ENCODE measurements at regions not wholly inside any gene's neighbourhood (a gene's known extent, or its start where the extent isn't known, plus 50 kb on each side); places are given as distances from the start of the nearest gene placed in this dataset.

DNA sequence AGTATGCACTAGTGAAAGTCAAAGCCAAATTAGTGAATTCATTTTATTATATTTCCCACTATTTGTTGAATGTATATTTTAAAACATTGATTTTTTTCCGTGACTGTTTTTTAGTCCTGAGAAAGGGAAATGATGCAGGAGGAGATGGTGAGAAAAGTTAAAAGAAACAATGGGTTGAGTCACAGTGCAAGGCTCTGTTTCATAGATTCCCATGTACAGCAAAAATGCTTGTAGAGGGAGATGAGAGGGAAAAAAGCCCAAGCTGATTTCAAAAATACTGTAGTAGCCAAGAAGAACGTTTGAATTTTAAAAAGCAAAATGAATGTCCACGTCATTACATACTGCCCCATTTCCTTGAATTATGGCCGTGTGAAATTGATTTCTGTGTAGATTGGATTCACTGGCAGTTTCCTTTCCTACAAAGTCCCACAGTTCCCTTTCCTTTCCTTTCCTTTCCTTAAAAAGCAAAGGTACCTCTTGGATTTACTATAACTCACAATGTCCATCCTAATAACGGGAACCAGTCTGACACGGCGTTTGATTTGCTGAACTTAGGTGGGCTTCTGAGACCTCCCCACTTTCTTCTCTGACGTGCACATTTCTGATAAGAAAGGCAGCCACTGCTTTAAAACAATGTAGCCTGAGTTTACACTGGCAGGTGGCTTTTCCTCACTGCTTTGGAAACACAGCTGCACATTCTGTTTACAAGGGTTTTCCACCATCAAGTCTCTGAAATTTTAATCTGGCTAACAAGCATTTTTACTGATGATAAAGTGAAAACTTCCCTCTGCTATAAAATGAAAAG, 63.7 kb downstream of the SPCS3 start:
- no peak for ATAC-seq

DNA sequence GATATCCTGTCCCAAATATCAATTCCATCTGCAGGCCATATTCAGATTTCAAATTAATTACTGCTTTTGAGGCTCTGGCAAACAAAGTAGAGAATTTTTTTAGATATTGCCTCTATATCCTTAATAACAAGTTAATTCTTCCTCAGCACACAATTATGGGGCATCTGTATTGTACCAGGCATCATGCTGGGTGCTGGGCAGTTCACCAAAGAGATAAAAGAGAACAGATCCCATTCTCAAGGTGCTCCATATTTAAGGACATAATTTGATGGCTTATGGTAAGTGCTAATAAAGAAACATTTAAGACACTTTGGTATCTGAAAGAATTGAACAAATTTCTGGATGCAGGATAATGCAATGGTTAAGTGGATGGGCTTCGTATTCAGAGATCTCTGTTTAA, 65.8 kb downstream of the SPCS3 start:
- ATAC-seq (no peak), DNase-seq (ENCODE audit: low spot score) (no peak)

More for the DNA sequence above, 63.7 kb downstream of the SPCS3 start:
- DNase-seq (ENCODE audit: low spot score) = no peak

DNA sequence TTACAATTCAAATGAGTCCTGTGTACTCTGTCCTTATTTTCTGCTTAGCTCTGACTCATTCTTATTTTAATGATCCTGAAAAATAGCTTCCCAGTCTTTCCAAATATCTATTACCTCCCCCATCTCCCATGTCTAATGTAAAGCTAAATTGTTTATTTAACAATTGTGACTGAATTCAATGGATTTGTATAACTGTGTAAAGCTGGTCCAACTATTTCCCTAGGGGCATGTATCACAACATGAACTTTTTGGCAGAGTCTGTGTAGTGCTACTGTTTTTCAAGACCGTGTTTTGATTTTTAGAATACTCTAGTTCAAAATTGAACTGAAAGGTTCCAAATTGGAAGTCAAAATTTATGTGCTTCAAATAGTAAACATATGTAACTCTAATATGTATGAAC, 67.8 kb downstream of the SPCS3 start:
- no peak for DNase-seq (ENCODE audit: low spot score)
- ATAC-seq = no peak

DNA sequence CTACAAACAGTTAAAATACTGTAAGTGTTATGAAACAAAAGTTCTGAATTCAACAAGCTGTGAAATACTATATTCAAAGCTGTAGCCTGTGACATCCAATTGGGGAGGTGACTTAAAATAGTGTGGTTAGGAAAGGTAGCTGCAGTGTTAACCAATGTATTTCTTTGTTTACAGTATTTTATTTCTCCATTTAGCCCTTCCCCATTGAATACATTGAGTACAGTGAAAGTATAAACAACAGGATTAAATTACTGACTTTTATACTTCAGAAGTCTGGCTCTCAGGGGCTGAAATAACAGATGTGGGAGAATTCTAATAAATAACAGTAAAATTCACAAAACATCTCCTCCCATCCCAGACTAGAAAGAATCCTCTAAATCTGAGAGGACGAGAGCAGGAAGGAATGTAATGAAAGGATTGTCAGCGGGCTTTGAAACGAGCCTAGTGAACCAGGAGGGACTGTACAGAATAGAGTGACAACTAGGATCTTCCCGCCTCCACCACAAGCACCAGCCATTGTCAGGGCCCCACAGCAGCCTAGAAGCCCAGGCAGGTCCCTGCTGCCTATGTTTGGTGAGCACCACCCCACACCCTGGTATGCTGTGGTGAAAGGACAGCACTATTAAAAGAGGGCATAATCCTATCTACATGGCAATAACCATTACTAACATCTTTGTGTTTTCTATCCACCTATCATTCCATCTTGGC, 73.7 kb downstream of the SPCS3 start:
- ATAC-seq = no peak
- DNase-seq (ENCODE audit: low spot score) = no peak

DNA sequence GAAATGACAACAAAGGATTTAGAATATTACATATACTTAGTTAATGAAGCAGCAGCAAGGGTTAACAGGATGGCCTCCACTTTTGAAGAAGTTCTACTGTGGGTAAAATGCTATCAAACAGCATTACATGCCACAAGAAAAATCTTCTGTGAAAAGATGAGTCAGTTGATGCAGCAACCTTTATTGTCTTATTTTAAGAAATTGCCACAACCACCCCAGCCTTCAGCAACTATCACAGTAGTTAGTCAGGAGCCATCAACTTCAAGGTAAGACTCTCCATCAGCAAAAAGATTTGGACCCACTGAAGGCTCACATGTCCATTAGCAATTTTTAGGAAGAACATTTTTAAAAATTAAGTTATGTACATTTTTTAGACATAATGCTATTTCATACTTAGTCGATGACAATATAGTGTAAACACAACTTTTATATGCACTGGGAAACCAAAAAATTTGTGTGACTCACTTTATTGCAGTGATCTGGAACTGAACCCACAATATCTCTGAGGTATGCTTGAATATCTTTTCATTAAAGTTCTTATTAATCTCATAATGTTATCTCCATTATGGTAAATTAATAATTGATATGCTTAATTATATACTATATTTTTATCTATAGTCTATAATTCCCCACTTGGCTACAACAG, 81.2 kb downstream of the SPCS3 start:
- no peak for ATAC-seq

DNA sequence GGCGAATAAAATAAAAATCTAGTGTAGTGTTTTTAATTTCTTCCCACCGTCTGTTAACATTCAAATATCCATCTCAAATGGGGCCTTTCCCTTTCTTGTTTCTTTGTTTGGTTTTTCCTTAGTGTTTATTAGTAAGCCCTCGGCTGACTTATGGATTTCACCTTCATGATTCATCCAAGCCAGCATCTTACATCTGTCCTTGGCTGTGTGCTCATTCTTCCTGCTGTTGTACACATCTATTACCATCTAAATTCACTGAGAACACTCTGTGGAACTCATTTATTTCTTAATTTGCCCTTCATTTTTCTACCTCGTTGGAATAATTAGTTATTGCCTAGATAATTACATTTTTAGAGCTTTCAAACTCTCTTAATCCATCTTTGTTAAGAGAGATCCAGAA, 84.9 kb downstream of the SPCS3 start:
- no peak for DNase-seq (ENCODE audit: low spot score)
- no peak for ATAC-seq

More for the DNA sequence above, 81.2 kb downstream of the SPCS3 start:
- no peak for DNase-seq (ENCODE audit: low spot score)

DNA sequence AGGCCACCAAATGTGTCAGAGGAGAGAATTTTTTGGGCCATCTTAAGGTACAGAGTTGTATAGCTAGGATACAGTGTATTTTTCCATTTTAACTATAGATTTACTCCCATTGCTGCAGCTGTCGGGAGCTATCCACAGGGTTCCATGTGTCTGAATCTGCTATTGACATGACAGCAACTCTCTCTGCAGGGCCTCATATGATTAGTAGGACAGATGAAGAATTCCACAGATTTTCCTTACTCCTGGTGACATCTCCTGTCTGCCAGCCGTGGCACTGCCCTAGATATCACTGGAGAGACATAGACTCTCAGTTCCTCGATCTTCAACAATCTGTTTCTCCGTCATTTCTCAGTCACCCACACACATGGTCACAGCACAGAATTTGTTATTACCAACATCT, 86.5 kb downstream of the SPCS3 start:
- DNase-seq (ENCODE audit: low spot score) (no peak), ATAC-seq (no peak)

DNA sequence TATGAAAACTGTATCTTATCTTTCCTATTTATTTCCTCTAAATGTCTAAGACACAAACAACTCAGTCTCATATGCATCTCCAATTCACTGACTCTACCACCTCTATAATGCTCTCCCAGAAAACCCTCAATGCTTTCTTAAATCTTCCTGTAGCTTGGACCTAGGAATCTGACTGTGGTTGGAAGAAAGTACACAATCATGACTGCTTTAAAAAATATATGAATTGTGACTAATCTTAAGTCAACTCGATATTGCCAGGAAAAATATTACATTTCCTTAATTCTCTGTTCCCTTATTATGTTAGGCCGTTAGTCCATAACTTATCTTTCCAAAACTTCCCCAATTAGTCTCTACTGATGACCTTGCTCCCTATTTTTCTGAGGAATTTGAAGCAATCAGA, 87.0 kb downstream of the SPCS3 start:
- DNase-seq (ENCODE audit: low spot score) (no peak), ATAC-seq (no peak)

DNA sequence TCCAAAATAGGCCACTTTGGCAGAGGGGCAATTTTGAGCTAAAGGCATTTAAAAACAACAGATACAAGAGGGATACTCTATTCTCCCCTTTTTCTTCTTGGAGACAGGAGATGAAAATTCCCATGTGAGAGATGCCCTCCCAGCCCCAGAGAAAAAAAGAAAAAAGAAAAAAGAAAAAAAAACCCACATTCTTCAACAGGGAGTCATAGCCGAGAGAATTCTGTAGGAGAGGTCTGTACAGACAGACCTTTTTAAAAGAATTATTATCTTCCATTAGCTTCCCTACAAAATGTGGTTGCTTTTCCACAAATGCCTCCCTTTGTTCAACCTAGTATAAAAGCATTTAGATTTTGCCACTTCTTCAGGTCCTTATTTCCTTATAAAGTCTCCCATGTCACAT, 89.9 kb downstream of the SPCS3 start:
- ATAC-seq (no peak), DNase-seq (ENCODE audit: low spot score) (no peak)

DNA sequence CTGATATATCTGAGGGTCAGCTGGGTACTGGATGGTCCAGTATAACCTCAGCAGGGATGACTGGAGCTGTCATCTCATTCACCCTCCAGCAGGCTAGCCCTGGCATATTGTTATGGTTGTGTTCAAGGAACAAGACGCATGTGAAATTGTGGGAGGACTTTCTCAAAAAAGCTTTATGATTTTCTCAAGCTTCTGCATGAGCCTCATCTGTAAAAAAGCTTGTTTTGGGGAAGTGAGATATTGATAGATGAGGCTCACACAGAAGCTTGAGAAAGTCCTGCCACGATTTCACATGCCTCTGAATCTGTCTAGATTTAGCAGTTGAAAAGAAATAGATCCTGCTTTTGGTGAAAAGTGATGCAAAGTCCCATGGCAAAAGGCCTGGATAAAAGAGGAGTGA, 93.4 kb downstream of the SPCS3 start:
- DNase-seq (ENCODE audit: low spot score) = no peak

DNA sequence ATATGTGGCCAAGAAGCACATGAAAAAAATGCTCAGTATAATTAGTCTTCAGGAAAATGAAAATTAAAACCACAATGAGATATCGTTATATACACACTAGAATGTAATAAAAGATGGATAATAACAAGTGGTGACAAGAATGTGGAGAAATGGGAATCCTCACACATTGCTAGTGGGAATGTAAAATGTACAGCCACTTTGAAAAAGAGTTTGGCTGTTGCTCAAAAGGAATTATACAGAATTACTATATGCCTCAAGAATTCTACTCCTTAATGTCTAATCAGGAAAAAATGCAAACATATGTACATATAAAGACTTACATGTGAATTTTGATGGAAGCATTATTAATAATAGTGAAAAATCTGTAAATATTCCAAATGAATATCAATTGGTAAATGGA, 102.2 kb downstream of the SPCS3 start:
- ATAC-seq (no peak), DNase-seq (ENCODE audit: low spot score) (no peak)

More for the DNA sequence above, 93.4 kb downstream of the SPCS3 start:
- no peak for ATAC-seq

DNA sequence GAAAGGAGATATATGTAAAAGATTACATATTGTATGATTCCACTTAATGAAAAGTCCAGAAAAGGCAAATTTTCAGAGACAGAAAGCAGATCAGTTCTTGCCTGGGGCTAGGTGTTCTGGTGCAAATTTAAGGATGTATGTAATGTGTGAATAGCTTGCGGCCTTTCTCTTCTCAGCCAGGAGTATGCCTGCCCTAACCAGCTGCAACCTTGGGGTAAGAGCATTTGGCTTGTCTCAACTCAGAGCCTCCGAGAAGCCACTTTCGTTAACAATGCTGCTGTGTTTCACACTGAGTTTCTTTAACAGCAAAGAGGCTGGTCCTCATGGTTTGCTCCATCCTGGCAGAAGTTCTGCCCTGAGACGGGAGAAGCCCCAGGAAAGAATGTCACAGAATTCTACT, 102.7 kb downstream of the SPCS3 start:
- DNase-seq (ENCODE audit: low spot score) (no peak), ATAC-seq (no peak)

DNA sequence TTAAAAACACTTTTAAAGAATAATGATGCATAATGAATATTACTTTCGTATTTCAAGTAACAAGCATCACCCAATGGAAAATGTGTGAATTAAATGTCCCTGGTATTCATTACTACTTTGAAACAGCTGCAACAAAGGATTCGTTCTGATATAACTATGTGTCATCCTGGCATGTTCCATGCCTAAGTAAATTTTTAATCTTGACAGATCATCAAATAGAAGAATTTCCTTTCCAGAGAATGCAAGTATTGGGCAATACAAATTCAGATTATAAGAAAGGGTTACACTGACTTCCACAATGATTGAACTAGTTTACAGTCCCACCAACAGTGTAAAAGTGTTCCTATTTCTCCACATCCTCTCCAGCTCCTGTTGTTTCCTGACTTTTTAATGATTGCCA, 105.3 kb downstream of the SPCS3 start:
- ATAC-seq = no peak
- DNase-seq (ENCODE audit: low spot score) = no peak

DNA sequence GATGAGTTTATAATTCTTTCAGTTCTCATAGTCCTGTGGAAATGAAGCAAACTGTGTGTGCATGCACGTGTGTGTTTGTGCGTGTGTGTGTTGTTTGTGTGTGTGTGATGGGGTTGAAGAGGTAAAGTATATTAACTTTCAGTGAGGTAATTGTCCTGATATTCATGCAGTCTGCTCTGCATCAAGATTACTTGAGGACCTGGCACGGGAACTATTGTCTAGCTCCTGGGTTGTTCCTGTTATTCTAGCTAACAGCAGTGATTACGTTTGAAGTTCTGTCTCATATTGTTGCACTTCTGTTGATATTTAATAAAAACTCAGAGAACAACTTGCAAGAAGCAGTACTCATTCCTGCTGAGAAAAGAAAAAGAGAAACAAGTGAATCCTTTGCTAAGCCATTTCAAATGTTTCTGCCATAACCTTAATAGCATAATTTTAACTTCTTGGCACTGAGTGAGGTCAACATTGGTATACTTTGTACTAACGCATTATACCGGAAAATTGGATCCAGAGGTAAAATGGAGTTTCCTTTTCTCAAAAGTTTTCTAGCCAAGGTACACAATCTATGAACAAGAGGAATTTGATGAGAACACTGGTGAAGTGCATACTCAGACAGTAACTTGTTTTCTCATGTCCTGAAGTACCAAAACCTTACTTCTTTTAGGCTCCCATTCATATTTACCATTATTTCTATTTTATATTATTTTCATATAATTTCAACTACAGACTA, 113.2 kb downstream of the SPCS3 start:
- no peak for DNase-seq (ENCODE audit: low spot score)

DNA sequence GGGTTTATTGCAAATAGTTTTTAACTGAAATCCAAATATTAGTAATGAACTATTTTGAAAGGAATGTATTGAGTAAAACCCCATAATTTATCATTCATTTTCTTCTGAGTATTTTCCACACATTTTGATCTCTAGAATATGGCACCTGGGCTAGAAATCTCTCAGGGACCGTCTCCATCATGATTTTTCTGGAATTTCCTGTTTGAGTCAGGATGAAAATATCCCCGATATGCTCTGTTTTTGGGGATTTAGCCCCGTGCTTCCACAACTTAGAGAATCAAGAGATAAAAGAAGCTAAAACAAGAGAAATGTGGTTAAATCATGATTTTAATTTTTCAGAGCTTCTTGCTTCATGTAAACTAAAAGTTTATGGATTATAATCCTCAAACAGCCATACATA, 114.2 kb downstream of the SPCS3 start:
- no peak for ATAC-seq
- no peak for DNase-seq (ENCODE audit: low spot score)

More for the DNA sequence above, 113.2 kb downstream of the SPCS3 start:
- no peak for ATAC-seq

DNA sequence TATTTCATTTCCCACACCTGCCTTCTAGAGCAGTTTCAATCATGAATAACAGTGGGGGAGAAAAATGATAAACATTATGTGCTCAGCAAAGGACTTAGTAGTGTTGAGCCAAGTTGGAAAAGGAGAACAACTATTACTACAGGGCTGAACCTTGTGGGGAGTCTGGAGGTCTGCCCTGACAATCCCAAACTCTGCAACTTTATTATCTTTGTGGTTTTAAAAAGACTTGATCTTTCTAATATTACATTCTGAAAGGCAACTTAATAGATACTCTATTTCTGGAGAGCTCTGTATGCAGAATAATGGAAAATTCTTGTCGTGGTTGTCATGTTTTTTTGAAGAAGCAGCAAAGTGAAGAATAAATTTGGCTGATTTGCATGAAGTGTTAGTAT, 116.1 kb downstream of the SPCS3 start:
- ATAC-seq = no peak

DNA sequence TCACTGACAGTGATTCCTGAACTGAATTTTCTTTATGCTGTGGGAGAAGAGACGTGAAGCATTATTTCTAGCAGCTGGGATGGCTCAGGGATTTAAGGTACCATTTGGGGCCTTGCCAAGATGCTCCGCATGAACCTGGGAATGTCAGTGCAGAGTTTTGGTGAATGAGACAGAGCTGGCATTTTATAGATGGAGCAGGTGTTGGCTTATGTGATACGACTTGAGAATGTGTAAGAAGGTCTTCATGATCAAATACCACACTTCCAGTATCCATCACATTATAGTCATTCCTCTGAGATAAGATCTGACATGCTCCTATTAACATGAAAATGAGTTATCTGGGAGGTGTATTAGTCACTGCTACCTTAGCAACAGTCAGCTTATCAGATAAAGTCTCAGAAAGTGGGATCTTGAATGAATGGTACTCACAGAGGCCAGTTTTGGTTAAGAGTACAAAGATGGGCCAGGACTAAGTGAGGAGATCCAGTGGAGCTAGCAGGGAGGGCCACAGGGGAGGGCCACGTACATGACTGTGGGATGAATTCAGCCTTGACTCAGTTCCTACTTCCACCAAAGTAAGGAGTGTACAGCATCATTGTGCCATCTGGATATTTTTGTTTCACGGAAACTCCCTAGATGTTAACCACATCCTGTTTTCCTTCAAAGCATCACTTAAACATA, 116.7 kb downstream of the SPCS3 start:
- no peak for ATAC-seq
- DNase-seq (ENCODE audit: low spot score) = no peak

More for the DNA sequence above, 116.1 kb downstream of the SPCS3 start:
- DNase-seq (ENCODE audit: low spot score) = no peak

DNA sequence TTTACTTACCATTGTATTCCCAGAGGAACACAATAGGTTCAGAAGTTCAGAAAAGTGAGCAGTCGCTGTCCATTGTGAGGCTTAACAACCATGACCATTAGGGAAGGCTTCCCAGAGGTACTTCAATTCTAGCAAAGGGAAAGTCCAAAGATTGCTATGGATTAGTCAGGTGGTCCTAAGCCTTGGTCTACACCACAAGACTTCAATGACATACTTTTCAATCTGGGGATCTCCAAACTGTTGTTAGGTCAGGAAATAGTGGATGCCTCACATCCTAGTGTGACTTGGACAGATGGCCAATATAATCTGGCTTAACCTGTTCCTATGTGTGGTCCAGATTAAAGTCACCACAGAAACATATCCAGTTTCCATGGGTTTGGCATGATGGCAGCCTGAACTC, 118.0 kb downstream of the SPCS3 start:
- ATAC-seq (no peak), DNase-seq (ENCODE audit: low spot score) (no peak)

DNA sequence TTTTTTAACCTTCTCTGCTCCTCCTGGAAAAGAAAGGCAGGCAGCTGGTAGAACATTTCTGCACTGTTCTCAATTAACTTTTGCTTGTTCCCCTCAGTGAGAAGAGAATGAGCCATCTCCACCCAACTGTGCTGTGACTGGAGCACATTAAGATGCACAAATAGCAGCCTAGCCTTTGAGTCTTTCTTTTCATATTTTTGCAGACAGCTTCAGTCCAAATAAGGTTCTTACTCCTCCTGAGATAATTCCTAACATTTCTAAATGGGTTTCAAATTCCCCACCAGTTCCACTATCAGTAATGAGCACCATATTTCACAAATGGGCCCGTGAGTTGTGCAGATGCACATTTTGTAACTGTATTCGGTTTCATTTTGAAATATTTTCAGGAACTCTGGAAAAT, 118.6 kb downstream of the SPCS3 start:
- ATAC-seq (no peak), DNase-seq (ENCODE audit: low spot score) (no peak)

DNA sequence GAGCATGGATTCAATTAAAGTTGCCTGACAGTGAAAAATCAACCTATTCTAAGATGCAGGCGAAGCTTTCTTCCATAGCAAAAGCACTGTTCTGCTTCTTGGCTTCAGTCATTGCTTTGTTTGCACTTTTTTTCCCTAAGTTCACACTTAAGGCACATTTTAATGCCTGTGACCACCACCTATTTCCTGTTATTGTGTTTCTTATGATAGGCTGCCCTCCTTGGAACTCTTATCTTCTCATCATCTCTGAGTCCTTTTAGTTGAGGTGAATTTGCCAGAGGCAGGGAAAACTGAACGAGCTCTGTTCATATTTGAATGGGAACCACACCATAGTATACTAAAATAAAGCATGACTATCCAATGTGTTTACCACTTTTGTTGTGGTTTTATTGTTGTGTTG, 119.8 kb downstream of the SPCS3 start:
- ATAC-seq (no peak), DNase-seq (ENCODE audit: low spot score) (no peak)

DNA sequence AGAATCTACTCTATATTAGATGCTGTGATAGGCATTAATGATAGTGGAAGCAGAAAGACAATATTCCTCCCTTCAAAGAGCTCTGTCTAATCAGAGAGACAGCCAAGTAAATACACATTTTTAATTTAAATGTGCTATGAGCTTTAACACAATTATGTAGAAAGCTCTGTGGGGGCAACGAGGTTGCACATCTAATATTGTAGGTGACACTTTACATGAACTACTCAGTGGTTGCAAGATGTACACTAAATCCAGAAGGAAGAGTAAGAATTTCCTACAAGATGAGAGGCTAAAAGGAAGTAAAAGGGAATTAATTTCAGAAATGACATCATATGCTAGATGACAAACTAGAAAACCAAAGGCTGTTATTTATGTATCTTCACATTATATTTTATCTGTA, 120.9 kb downstream of the SPCS3 start:
- no peak for DNase-seq (ENCODE audit: low spot score)
- no peak for ATAC-seq

Measured in left lobe of liver (tissue), 2 donors.